SK-N-SH (cell line): ENCODE measurements at regions not wholly inside any gene's neighbourhood (a gene's known extent, or its start where the extent isn't known, plus 50 kb on each side); places are given as distances from the start of the nearest gene placed in this dataset.

Experiments used
- CTCF ChIA-PET: fragments of 300-600, 350-600 bp; formaldehyde crosslinking; extraction: SDS; loops from one replicate; lab custom pipeline; 2021; lab: Yijun Ruan, JAX
- POLR2A ChIA-PET: fragments of 350-600 bp; sonication (Branson Sonifier 250); formaldehyde crosslinking; extraction: SDS; loops from one replicate; lab custom pipeline; 2020; ENCODE audit warnings: antibody characterized with exemption, inconsistent platforms; lab: Yijun Ruan, JAX
- DNase-seq: peaks from one replicate; pipeline ENCODE4 v3.0.0; 2012
- H2AFZ ChIP-seq: fragments of 200-600 bp; sonication (generic); 2 replicates; pipeline ENCODE4 v1.8.1; 2016; ENCODE audit warnings: antibody characterized with exemption, mild to moderate bottlenecking, low read depth
- H3F3A ChIP-seq: fragments of 200-600 bp; sonication (generic); replicated peaks from 2 replicates; pipeline ENCODE3; 2016; ENCODE audit warnings: antibody characterized with exemption, mild to moderate bottlenecking; ENCODE audit not compliant: insufficient read depth
- H3K27ac ChIP-seq, 2 experiments: fragments of 200-500 bp in 1 of 2; fragments of 200-600 bp in 1 of 2; sonication (Bioruptor generic) in 1 of 2; sonication (generic), shearing (Covaris generic) in 1 of 2; 2 replicates each; pipeline versions ENCODE4 v1.5.1 to v1.6.1; 2014 to 2016; ENCODE audit warnings: low read depth in 2 of 2, inconsistent platforms in 1 of 2, low read length in 1 of 2, mild to moderate bottlenecking in 1 of 2, mixed read lengths in 1 of 2
- H3K27me3 ChIP-seq: fragments of 200-600 bp; sonication (generic), shearing (Covaris generic); 2 replicates; pipeline ENCODE4 v1.6.1; 2016; ENCODE audit warnings: mixed run types; ENCODE audit not compliant: insufficient read depth
- H3K36me3 ChIP-seq, 2 experiments: fragments of 200-500 bp in 1 of 2; fragments of 200-600 bp in 1 of 2; sonication (Bioruptor generic) in 1 of 2; sonication (generic) in 1 of 2; replicated peaks in 1 of 2; 2 replicates each; pipeline versions ENCODE3 to v1.5.1; 2014 to 2016; ENCODE audit warnings: low read length in 1 of 2, mild to moderate bottlenecking in 1 of 2; ENCODE audit not compliant: insufficient read depth in 2 of 2, control insufficient read depth in 1 of 2
- H3K4me1 ChIP-seq, 2 experiments: fragments of 200-500 bp in 1 of 2; fragments of 200-600 bp in 1 of 2; sonication (Bioruptor generic) in 1 of 2; sonication (generic), shearing (Covaris generic) in 1 of 2; 2 replicates each; pipeline versions ENCODE4 v1.5.1 to v1.6.1; 2014 to 2016; ENCODE audit warnings: low read depth in 1 of 2, low read length in 1 of 2, mixed run types in 1 of 2; ENCODE audit not compliant: insufficient read depth in 2 of 2, control insufficient read depth in 1 of 2
- H3K4me2 ChIP-seq: fragments of 200-600 bp; sonication (generic), shearing (Covaris generic); 2 replicates; pipeline ENCODE4 v1.6.1; 2017; ENCODE audit warnings: mixed run types
- H3K4me3 ChIP-seq, 2 experiments: fragments of 200-500 bp in 1 of 2; fragments of 200-600 bp in 1 of 2; sonication (Bioruptor generic) in 1 of 2; sonication (generic), shearing (Covaris generic) in 1 of 2; 2 replicates each; pipeline versions ENCODE4 v1.5.1 to v1.8.1; 2014 to 2016; ENCODE audit warnings: low read depth in 2 of 2, inconsistent platforms in 1 of 2, low read length in 1 of 2, mild to moderate bottlenecking in 1 of 2, mixed read lengths in 1 of 2, moderate library complexity in 1 of 2
- H3K79me2 ChIP-seq: fragments of 200-600 bp; sonication (generic); 2 replicates; pipeline ENCODE4 v1.8.1; 2017; ENCODE audit warnings: mild to moderate bottlenecking; ENCODE audit not compliant: insufficient read depth
- H3K9ac ChIP-seq: fragments of 200-600 bp; sonication (generic); 2 replicates; pipeline ENCODE4 v1.6.1; 2017; ENCODE audit warnings: mixed run types
- H3K9me2 ChIP-seq: fragments of 200-600 bp; sonication (generic); 2 replicates; pipeline ENCODE4 v1.6.1; 2017; ENCODE audit warnings: mixed run types
- H3K9me3 ChIP-seq: fragments of 200-600 bp; sonication (generic); 2 replicates; pipeline ENCODE4 v1.6.1; 2017; ENCODE audit warnings: mixed run types, mild to moderate bottlenecking, moderate library complexity
- H4K20me1 ChIP-seq: fragments of 200-600 bp; sonication (generic); 2 replicates; pipeline ENCODE4 v1.6.1; 2017; ENCODE audit warnings: mild to moderate bottlenecking, mixed run types; ENCODE audit not compliant: insufficient read depth
- ELF1 ChIP-seq: IDR thresholded peaks from 2 replicates; pipeline ENCODE4 v1.4.0; 2012
- FOSL2 ChIP-seq: IDR thresholded peaks from 2 replicates; pipeline ENCODE4 v1.4.0; 2012; ENCODE audit warnings: low read depth, mild to moderate bottlenecking, moderate library complexity, borderline replicate concordance
- FOXJ3 ChIP-seq: sonication (generic); formaldehyde crosslinking; IDR thresholded peaks from 2 replicates; pipeline ENCODE4 v1.5.1; 2020; ENCODE audit warnings: mild to moderate bottlenecking, missing genetic modification reagents
- GATA2 ChIP-seq: sonication (generic); formaldehyde crosslinking; IDR thresholded peaks from 2 replicates; pipeline ENCODE4 v1.5.0; 2020; ENCODE audit warnings: mild to moderate bottlenecking, missing genetic modification reagents
- JUND ChIP-seq: IDR thresholded peaks from 2 replicates; pipeline ENCODE4 v1.4.0; 2012
- NRF1 ChIP-seq: IDR thresholded peaks from 2 replicates; pipeline ENCODE4 v1.6.1; 2012; ENCODE audit warnings: low read depth, mild to moderate bottlenecking, low read length
- RCOR1 ChIP-seq: fragments of 150-350 bp; IDR thresholded peaks from 2 replicates; pipeline ENCODE4 v1.6.1; 2017; ENCODE audit warnings: antibody characterized with exemption, low read length
- USF2 ChIP-seq: fragments of 150-350 bp; IDR thresholded peaks from 2 replicates; pipeline ENCODE4 v1.6.1; 2017; ENCODE audit warnings: antibody characterized with exemption, low read length, low read depth, borderline replicate concordance
- YY1 ChIP-seq: IDR thresholded peaks from 2 replicates; pipeline ENCODE4 v1.4.0; 2012; ENCODE audit warnings: low read depth, mild to moderate bottlenecking
- WGBS: methylation state at CpG from one replicate; pipeline ENCODE4 v1.1.6; 2017; ENCODE audit warnings: low lambda C conversion rate; 5-methylcytosine and 5-hydroxymethylcytosine counted together
- TF ChIP-seq, protein P1 (sequence below): IDR thresholded peaks from 2 replicates; pipeline ENCODE4 v1.4.0; 2012; ENCODE audit warnings: low read depth, borderline replicate concordance
- TF ChIP-seq, protein P2 (sequence below): IDR thresholded peaks from 2 replicates; pipeline ENCODE4; 2012

- Histone ChIP-seq H2AFZ (no peak overlapping the region), H3K9me3 (no peaks in the 10 kb centered on the region), H4K20me1 (no peaks in the 10 kb centered on the region), H3K4me3 (no peak overlapping the region), H3K9ac (no peak overlapping the region), H3K27ac (no peak overlapping the region; a peak in 1 of 4 replicates), H3F3A (no peaks in the 10 kb centered on the region), H3K4me1 (peaks cover 0 to 6% of the 10 kb centered on the region in 2 experiments; a peak in 1 of 4 replicates), H3K27me3 (no peaks in the 10 kb centered on the region), H3K4me2 (no peak overlapping the region), H3K9me2 (no peaks in the 10 kb centered on the region), H3K79me2 (no peaks in the 10 kb centered on the region), H3K36me3 (no peaks in the 10 kb centered on the region)
- 42% methylated on average over 5 of the region's 5 CpGs for WGBS
- TF ChIP-seq USF2 (no peak), JUND (no peak), RCOR1 (no peak)
- DNase-seq = no peak
- ChIA-PET CTCF (no interaction called here), POLR2A (no interaction called here)
Observed at GRCh38 chr18:70645971-70646370, 357.1 kb downstream of the SOCS6 start.

DNA sequence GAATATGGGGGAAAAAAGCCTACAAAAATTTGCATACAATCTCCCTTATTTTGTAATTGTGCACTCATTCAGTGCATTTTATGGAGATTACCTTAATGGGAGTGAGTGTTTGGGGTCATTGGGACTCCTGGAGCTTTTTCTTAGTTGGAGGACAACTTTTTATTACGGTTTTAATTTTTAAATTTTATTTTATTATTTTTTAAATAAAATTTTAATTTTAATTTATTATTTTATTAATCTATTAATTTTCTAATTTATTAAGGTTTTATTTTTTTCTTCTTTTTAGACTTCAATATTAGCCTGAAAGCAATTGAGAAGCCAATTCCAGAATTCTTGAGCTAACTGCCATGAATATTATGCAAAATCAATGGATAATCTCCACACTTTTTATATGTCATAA, 355.0 kb downstream of the SOCS6 start:
- Histone ChIP-seq H2AFZ (no peak overlapping the region), H3K9me3 (no peaks in the 10 kb centered on the region), H3K4me2 (no peak overlapping the region), H3K36me3 (no peaks in the 10 kb centered on the region), H3K9me2 (no peaks in the 10 kb centered on the region), H4K20me1 (no peaks in the 10 kb centered on the region), H3K4me1 (peaks cover 0 to 6% of the 10 kb centered on the region in 2 experiments; a peak in 1 of 4 replicates), H3K79me2 (no peaks in the 10 kb centered on the region), H3K27me3 (no peaks in the 10 kb centered on the region), H3K4me3 (no peak overlapping the region), H3K9ac (no peak overlapping the region), H3F3A (no peaks in the 10 kb centered on the region), H3K27ac (no peak overlapping the region)
- ChIA-PET CTCF (interaction anchor here (1.4 kb wide), 1 partner anchor 153 kb away, joined by 3 read pairs; no protein-coding TSS in a partner anchor), POLR2A (no interaction called here)
- 32% methylated on average over 1 of the region's 1 CpG for WGBS
- TF ChIP-seq ELF1 (no peak), FOSL2 (no peak), NRF1 (no peak), YY1 (no peak), FOXJ3 (CRISPR knock-in tag) (no peak), GATA2 (CRISPR knock-in tag) (no peak)
- TF ChIP-seq, protein P1, sequence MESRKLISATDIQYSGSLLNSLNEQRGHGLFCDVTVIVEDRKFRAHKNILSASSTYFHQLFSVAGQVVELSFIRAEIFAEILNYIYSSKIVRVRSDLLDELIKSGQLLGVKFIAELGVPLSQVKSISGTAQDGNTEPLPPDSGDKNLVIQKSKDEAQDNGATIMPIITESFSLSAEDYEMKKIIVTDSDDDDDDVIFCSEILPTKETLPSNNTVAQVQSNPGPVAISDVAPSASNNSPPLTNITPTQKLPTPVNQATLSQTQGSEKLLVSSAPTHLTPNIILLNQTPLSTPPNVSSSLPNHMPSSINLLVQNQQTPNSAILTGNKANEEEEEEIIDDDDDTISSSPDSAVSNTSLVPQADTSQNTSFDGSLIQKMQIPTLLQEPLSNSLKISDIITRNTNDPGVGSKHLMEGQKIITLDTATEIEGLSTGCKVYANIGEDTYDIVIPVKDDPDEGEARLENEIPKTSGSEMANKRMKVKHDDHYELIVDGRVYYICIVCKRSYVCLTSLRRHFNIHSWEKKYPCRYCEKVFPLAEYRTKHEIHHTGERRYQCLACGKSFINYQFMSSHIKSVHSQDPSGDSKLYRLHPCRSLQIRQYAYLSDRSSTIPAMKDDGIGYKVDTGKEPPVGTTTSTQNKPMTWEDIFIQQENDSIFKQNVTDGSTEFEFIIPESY = no peak
- TF ChIP-seq, protein P2, sequence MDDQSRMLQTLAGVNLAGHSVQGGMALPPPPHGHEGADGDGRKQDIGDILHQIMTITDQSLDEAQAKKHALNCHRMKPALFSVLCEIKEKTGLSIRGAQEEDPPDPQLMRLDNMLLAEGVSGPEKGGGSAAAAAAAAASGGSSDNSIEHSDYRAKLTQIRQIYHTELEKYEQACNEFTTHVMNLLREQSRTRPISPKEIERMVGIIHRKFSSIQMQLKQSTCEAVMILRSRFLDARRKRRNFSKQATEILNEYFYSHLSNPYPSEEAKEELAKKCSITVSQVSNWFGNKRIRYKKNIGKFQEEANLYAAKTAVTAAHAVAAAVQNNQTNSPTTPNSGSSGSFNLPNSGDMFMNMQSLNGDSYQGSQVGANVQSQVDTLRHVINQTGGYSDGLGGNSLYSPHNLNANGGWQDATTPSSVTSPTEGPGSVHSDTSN = no peak
- DNase-seq = no peak
